ENCODE measurements at regions not wholly inside any gene's neighbourhood (a gene's known extent, or its start where the extent isn't known, plus 50 kb on each side); places are given as distances from the start of the nearest gene placed in this dataset.

DNA sequence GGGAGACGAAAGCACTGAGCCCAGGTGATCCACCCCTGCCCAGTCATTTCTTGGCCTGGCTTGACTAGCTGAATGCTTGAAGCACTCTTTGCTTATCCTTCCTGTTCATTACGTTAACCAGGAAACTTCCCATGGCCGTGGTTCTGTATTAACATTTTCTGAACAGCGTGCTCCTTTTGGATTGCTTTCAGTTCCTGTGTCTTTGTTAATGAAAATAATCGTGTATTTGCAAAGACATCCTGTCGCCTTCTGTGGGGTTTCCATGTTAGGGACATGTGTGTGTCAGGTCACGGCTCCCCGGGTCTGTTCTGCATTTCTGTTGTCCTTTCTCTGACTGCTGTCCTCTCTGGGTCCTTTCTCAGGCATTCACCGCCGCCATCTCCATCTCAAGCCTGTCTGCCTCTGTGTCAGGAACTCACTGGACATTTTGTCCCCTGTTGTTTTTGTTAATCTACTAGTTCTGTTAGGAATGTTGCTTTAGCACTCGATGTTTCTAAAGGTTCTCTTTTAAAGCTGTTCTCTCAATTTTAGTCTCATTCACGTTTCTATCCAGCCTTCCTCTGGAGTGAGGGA, 434.1 kb upstream of the HS6ST1 start:
- H3K4me2 ChIP-seq, result no peak overlapping the region
- H3K27me3 ChIP-seq (ENCODE audit: insufficient read depth, low read depth), result no peaks in the 10 kb centered on the region
- H4K20me1 ChIP-seq (ENCODE audit: insufficient read depth), result no peaks in the 10 kb centered on the region
- TF ChIP-seq, protein P1, sequence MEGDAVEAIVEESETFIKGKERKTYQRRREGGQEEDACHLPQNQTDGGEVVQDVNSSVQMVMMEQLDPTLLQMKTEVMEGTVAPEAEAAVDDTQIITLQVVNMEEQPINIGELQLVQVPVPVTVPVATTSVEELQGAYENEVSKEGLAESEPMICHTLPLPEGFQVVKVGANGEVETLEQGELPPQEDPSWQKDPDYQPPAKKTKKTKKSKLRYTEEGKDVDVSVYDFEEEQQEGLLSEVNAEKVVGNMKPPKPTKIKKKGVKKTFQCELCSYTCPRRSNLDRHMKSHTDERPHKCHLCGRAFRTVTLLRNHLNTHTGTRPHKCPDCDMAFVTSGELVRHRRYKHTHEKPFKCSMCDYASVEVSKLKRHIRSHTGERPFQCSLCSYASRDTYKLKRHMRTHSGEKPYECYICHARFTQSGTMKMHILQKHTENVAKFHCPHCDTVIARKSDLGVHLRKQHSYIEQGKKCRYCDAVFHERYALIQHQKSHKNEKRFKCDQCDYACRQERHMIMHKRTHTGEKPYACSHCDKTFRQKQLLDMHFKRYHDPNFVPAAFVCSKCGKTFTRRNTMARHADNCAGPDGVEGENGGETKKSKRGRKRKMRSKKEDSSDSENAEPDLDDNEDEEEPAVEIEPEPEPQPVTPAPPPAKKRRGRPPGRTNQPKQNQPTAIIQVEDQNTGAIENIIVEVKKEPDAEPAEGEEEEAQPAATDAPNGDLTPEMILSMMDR (conservative IDR thresholded peaks at IDR 0.05; ENCODE audit: low read depth, low read length), result no peak
- no peaks in the 10 kb centered on the region for H3K79me2 ChIP-seq (ENCODE audit: insufficient read depth, low read depth)
- no peak overlapping the region for H3K27ac ChIP-seq
- no peak overlapping the region for H2AFZ ChIP-seq (ENCODE audit: low read depth)
- no peak overlapping the region for H3K9ac ChIP-seq
- no peaks in the 10 kb centered on the region for H3K36me3 ChIP-seq (ENCODE audit: insufficient read depth)
- H3K4me3 ChIP-seq (IDR thresholded peaks at IDR 0.05; ENCODE audit: insufficient read depth, low read depth, low read length), result no peak overlapping the region
- no peaks in the 10 kb centered on the region for H3K4me1 ChIP-seq (ENCODE audit: low read depth, poor library complexity, severe bottlenecking)

DNA sequence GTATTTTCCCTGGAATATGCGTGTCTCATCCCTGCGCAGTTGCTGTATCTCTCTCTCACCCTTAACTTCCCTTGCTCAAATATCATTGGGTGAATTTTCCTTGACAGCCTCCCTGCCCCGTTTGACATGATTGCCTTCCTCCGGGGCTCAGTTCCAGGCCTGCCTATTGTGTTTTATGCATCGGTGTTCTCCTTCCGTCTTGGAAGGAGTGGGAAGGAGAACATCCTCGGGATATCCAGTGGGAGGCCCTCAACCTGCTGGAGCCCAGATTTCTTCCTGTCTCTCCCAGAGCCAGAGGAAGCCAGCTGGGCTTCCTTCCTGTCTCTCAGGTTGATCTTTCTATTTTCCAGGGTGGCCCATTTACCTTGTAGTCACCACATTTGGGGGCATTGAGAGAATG, 434.7 kb upstream of the HS6ST1 start:
- Histone ChIP-seq H3K4me2 (no peak overlapping the region), H2AFZ (ENCODE audit: low read depth) (no peak overlapping the region), H3K4me3 (IDR thresholded peaks at IDR 0.05; ENCODE audit: insufficient read depth, low read depth, low read length) (no peak overlapping the region), H3K4me1 (ENCODE audit: low read depth, poor library complexity, severe bottlenecking) (no peaks in the 10 kb centered on the region), H3K27me3 (ENCODE audit: insufficient read depth, low read depth) (no peaks in the 10 kb centered on the region), H3K79me2 (ENCODE audit: insufficient read depth, low read depth) (no peaks in the 10 kb centered on the region), H3K9ac (no peak overlapping the region), H4K20me1 (ENCODE audit: insufficient read depth) (no peaks in the 10 kb centered on the region), H3K36me3 (ENCODE audit: insufficient read depth) (no peaks in the 10 kb centered on the region), H3K27ac (no peak overlapping the region)
- TF ChIP-seq, protein P1 (conservative IDR thresholded peaks at IDR 0.05; ENCODE audit: low read depth, low read length), result no peak

DNA sequence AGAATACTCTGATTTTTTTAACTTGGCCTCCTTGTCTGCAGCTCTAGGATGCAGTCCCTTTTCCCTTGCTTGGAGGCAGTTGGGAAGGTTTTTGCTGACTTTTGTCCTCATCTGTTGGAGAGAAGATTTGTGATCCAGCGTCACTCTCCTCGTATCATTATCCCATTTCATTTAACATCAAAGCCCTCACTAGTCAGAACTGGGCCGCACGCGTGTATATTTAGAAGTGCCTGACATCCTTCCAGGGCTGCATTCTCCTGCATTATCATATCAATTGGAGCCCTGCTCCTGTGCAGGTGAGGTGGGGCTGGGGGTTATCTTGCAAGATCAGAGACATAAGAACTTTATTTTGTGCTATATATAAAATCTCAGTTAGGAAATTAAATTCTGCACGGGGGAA, 435.1 kb upstream of the HS6ST1 start:
- Histone ChIP-seq H2AFZ (ENCODE audit: low read depth) (no peak overlapping the region), H3K27ac (no peak overlapping the region), H3K27me3 (ENCODE audit: insufficient read depth, low read depth) (no peaks in the 10 kb centered on the region), H3K36me3 (ENCODE audit: insufficient read depth) (no peaks in the 10 kb centered on the region), H3K4me2 (no peak overlapping the region), H3K79me2 (ENCODE audit: insufficient read depth, low read depth) (no peaks in the 10 kb centered on the region), H4K20me1 (ENCODE audit: insufficient read depth) (no peaks in the 10 kb centered on the region), H3K4me3 (IDR thresholded peaks at IDR 0.05; ENCODE audit: insufficient read depth, low read depth, low read length) (no peak overlapping the region), H3K9ac (no peak overlapping the region), H3K4me1 (ENCODE audit: low read depth, poor library complexity, severe bottlenecking) (no peaks in the 10 kb centered on the region)
- TF ChIP-seq, protein P1 (conservative IDR thresholded peaks at IDR 0.05; ENCODE audit: low read depth, low read length), result no peak

DNA sequence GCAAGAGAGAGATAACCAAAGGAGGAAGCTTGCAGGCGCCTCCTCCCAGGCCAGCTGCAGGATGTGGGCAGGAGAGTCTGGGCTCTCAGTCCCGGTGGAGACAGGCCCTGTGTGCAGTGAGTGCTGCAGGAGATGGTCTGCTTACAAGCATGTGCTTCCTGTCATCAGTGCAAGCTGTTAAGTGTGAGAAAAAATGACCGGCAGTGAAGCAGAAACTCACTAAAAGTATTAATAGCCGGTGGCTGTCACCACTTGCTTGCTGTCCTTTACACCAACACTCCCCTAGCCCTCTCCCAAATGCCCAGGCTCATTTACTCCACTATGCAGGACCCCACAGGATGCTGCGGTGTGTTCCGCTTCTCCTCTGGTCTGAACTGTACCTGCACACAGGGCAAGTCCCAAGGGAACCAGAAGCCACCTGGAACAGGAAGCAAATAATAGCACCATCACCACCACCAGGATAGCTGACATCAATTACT, 435.6 kb upstream of the HS6ST1 start:
- no peak overlapping the region for H3K4me3 ChIP-seq (IDR thresholded peaks at IDR 0.05; ENCODE audit: insufficient read depth, low read depth, low read length)
- H3K27me3 ChIP-seq (ENCODE audit: insufficient read depth, low read depth), result no peaks in the 10 kb centered on the region
- TF ChIP-seq, protein P1 (conservative IDR thresholded peaks at IDR 0.05; ENCODE audit: low read depth, low read length), result no peak
- no peak overlapping the region for H3K4me2 ChIP-seq
- H3K79me2 ChIP-seq (ENCODE audit: insufficient read depth, low read depth), result no peaks in the 10 kb centered on the region
- no peak overlapping the region for H3K27ac ChIP-seq
- no peak overlapping the region for H3K9ac ChIP-seq
- no peaks in the 10 kb centered on the region for H4K20me1 ChIP-seq (ENCODE audit: insufficient read depth)
- no peaks in the 10 kb centered on the region for H3K36me3 ChIP-seq (ENCODE audit: insufficient read depth)
- no peak overlapping the region for H2AFZ ChIP-seq (ENCODE audit: low read depth)
- no peaks in the 10 kb centered on the region for H3K4me1 ChIP-seq (ENCODE audit: low read depth, poor library complexity, severe bottlenecking)

All from KMS-11 (cell line).